HG03354 (cell line): ENCODE measurements at regions not wholly inside any gene's neighbourhood (a gene's known extent, or its start where the extent isn't known, plus 50 kb on each side); places are given as distances from the start of the nearest gene placed in this dataset.

Source experiments
- ATAC-seq: cut with Tn5 transposase; IDR thresholded peaks from one replicate; pipeline ENCODE4 v1.9.1; 2021; ENCODE audit warnings: mild to moderate bottlenecking; ENCODE audit not compliant: unreplicated experiment, poor library complexity, severe bottlenecking

DNA sequence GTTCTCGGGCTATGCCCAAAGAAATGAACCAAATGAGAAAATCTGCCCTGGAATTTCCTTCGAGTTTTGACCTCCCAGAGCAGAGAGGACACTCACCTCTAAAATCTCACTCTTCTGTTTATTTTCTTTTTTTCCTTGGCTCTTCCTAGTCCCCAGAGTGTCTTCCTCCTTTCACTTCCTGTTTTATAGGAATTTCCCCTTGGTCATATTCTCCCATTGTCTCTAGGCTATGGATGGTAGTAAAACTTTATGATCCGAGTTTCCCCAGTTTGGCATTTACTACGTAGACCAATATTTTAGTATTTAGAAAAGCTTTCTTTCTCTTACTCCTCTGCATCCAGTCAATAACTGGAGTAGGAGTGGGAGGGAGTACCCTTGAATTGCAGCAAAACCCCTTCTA is 354.5 kb upstream of the ZNF608 start:
- ATAC-seq, result no peak

- no peak for ATAC-seq
Observed at GRCh38 chr5:125103459-125103858, 357.0 kb upstream of the ZNF608 start.

DNA sequence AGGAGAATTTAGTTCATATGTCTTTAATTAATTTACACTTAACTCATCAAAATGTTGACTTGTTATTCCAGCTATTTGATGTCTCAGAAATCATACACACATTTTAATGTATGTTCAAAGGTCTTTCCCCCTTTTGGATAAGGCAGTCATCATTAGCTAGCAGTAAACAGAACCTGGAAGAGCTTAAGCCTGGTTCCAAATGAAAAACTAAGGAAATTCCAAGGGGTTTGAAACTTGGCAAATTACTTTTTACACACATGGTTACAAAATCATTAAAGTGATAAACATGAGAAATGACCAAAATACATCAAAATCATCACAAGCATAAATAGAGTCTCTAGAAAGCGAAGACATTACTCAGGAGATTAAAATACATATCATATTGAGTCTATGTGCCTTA is 359.8 kb upstream of the ZNF608 start:
- ATAC-seq, result no peak

DNA sequence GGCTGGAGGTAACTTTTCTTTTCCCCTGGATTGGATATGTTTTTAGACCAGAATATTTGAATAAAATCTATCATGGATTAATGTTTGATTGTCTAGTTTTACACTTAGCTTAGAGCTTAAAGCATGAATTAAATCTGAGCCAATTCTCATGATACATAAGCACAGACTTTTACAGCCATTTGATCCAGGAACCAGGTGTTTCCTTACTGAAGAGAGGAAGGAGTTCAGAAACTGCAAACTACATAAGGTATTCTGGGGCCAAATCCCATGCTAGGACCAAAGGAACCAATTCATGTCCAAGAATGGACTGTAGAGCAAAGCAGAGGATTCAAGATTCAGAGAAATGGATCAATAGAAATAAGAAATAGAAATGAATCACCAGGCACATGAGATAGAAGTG is 360.4 kb upstream of the ZNF608 start:
- ATAC-seq, result no peak

DNA sequence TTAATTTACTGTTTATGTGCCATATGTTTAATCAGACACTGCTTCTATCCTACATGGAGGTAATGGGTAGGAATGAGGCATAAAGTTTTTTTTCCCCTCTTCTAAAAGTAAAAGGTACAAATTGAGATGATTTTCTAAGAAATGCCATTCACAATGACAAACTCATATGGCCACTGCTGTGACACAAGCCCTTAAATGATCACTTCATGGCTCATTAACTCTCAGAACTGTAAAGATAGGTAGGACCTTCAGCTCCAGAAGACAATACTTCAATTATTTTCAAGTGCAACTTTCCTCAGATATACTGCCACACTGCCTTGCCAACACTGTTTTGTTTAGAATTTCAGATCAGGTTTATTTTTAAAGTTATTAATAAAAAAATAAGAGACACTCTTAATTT is 362.9 kb upstream of the ZNF608 start:
- ATAC-seq, result no peak

DNA sequence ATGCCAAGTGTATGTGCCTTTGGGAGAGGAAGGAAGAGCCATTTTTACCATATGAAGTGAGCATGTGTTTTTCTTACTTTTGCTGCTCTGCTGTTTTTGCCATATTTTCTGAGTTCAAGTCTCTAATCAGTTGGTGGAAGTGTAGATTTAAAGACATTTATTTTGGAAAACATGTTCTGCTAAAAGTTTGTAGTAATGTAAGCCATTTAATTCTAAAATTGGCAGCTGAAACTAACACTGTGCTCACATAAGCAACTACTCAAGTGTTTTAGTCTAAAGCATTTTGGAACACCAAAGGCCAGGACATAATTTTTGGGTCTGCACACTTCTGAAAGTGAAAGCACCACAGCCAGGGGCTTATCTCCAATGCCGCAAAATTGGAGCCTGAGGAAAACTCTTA is 363.4 kb upstream of the ZNF608 start:
- no peak for ATAC-seq

- ATAC-seq, result no peak
Observed at GRCh38 chr5:125112196-125112595, 365.8 kb upstream of the ZNF608 start.

- ATAC-seq, result peak; percentile 67
Observed at GRCh38 chr5:125113328-125113727, 366.9 kb upstream of the ZNF608 start.

DNA sequence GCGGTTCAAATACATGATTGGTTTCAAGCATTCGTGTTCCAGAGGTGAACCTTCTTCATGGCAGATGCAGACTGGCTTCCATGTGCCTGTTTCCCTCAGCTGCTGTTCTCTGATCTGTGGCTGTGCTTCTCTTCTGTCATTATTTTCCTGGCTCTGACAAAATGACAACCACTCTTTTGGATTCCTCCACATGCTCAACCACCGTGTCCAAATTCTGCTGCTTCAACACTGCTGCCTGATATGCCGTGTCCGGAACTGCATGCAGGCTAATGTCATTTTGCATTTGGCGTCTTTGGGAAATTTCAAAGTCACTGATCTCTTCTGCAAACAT is 368.7 kb upstream of the ZNF608 start:
- ATAC-seq, result no peak

DNA sequence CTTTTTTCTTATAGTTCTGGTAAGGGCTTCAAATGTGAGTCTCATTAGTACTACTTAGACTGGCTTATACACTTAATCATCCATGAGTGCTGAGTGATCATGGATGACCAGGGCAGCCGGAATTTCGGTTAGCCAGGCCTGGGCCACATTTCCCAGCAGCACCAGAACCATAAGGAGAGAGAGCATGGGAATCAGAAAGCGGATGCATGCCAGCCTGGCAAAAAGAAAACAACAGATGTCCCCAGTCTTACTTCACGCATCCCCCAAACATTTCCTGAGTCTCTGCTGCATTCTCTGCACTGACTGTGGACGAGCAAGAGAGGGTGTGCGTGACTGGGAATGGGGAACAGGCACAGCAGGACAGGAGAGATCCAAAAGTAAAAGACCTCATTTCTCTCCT is 371.1 kb upstream of the ZNF608 start:
- no peak for ATAC-seq

- ATAC-seq, result no peak
Observed at GRCh38 chr5:125120012-125120411, 373.6 kb upstream of the ZNF608 start.

GRCh38 chr5:125125031-125125823 is 378.8 kb upstream of the ZNF608 start:
- ATAC-seq, result no peak

GRCh38 chr5:125126050-125126449 is 379.6 kb upstream of the ZNF608 start:
- no peak for ATAC-seq

DNA sequence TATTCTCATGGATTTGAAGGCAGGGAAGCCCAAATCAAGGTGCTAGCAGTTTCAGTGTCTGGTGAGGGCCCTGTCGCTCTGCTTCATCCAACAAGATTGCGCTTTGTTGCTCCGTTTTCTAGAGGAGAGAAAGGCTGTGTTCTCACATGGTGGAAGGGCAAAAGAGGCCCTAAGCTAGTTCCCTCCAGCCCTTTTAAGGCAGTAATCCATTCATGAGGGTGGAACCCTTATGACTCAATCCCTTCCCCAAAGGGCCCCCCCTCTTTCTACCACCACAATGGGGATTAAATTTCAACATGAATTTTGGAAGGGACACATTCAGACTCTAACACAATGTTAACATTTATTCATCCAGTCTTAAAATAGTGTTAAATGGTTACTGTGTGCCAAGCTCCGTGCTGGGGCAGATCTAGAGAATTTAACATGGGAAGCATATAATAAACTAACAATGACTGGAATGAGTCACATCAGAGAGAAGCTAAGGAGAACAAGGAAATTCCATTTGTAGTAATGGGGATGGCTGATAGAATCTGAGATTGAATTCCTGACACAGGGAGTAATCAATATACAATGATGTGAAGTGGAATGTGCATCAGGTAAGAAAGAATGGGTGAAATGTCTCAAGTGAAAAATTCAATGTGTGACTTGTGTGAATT is 382.8 kb upstream of the ZNF608 start:
- ATAC-seq, result no peak

DNA sequence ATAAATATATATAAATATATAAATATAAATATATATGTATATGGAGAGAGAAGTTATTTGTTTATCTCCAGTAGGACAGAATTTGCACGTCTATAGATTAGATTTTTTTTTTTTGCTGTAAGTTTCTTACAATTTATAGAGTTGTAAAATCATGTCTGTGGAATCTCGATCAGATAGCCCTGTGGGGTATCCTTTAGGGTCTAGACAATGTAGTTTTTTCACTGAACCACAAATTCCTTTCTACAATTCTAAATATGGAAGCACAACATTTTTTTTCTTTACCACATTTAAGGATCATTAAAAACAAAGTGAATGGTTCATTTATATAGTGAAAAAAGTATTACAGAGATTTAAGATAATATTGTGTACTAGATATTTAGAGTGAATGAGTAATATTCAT is 384.2 kb upstream of the ZNF608 start:
- no peak for ATAC-seq

- ATAC-seq, result no peak
Observed at GRCh38 chr5:125134216-125135081, 388.0 kb upstream of the ZNF608 start.

DNA sequence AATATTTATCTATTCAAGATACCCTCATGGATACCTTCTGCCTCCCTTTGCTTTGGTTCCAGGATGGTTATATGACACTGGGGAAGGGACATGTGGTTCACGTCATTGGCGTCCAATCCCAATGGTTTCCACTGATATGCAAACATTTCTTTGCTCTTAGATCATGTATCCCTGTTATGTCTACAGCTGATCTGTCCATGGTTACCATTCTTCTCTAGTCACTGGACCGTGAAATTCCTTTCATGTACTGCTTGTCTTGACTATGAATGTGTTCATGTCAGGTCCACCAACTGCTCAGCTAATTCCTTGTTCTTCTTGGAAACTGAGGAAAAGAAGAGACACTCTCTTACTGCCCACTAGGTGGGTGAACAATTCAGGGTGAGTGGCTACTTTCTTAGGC is 391.1 kb upstream of the ZNF608 start:
- ATAC-seq, result no peak

DNA sequence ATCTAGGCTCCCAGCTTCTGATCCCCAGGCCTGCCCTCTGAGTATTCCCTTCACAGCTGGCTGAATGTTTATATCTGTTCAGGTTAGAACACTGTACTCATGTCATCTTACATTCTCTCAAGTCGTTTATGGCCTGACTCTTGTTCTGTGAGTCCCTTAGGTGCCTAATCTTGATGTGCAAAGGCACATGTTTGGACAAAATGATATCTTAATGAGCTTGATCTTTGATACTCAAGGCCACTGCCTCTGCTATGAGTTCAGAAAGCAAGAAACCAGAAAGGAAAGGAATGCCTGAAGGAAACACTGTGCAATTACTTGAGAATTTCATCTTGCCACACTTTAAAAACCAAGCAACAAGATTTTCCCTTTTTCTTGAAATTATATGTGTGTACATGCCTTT is 391.8 kb upstream of the ZNF608 start:
- no peak for ATAC-seq

- ATAC-seq, result no peak
Observed at GRCh38 chr5:125139590-125139989, 393.2 kb upstream of the ZNF608 start.

- no peak for ATAC-seq
Observed at GRCh38 chr5:125140220-125140619, 393.8 kb upstream of the ZNF608 start.

DNA sequence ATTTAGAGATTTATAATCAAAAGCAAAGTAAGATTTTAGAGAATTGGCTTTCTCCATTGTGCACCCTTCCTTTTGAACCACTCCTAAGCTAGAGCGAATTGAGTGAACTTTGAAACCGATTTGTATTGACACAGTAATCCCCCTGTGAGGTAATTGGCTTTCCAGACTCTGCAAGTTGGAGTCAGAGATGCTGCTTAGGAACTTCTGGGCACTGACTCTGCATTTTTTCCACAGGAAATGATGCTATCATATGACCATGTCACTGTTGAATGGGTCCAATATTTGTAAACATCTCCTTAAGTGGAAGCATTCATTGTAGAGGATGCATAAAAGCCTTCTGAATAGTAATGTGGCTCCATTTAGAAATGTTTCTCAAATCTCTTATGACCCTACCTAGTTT is 394.4 kb upstream of the ZNF608 start:
- ATAC-seq, result no peak
